GM18861 (cell line): ENCODE measurements at regions not wholly inside any gene's neighbourhood (a gene's known extent, or its start where the extent isn't known, plus 50 kb on each side); places are given as distances from the start of the nearest gene placed in this dataset.
"Not testable (repeated sequence)": the region's sequence is repeated elsewhere in the genome, so short reads cannot be mapped to it uniquely, and the experiment has no call there.

ENCODE experiments used
- ATAC-seq: cut with Tn5 transposase; IDR thresholded peaks from one replicate; pipeline ENCODE4 v1.9.1; 2021; ENCODE audit not compliant: unreplicated experiment

DNA sequence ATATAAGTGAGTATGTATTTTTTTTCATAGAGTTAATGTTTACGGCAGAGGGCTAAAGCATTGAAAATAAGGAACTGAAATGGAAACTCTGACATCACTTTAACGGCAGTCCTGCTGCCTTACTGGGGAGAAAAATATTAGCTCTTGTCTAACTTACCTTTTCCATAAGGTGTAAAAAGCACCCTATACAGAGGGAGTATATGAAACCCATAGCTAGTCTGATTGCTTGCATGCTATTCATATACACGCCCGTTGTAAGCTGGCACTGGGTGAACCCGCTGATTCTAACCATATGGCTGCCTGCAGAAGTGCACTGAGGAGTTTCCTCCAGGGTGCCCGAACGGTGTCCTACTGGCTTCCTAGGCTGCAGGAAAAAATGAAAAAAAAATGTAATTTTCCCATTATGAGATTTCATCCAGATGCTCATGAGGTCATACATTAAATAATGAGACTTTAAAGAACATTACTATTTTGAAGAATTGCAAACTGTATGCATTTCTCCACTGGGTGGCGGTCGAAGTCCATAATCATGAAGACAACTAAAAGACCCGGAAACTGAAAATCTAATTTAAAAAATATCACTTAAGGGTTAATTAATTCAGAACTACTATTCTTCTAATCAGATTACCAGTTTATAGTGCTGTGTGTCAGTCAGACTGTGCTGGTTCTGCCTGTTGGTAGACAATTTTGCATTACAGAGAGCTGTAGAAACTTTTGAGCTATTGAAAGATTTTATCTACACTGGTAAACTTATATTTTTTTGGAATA is 144.7 kb downstream of the ALX1 start:
- ATAC-seq: peak; percentile 90

GRCh38 chr12:85425349-85425612 is 145.3 kb downstream of the ALX1 start:
- ATAC-seq: no peak

GRCh38 chr12:85425926-85426325 is 145.9 kb downstream of the ALX1 start:
- ATAC-seq: no peak

- ATAC-seq: not testable (repeated sequence)
Measured at GRCh38 chr12:85433148-85433547, 153.1 kb downstream of the ALX1 start.

DNA sequence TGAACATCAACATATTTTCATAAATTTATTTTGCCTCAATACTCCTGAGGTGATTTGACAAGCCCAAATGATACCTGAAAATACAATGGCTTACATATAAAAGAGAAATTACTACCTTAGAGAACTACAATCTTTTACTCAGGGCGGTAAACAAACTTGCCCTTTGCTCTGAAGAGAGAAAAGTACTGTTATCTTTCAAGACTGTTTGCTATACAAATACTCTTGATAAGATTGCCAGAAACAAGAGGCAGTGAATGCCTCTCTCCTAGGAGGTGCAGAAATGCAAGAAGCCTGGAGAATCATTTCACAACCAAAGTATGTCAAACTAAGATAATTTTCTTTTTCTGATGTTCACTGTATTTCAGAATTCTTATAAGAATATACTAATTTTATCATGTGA is 160.3 kb downstream of the ALX1 start:
- ATAC-seq: no peak

DNA sequence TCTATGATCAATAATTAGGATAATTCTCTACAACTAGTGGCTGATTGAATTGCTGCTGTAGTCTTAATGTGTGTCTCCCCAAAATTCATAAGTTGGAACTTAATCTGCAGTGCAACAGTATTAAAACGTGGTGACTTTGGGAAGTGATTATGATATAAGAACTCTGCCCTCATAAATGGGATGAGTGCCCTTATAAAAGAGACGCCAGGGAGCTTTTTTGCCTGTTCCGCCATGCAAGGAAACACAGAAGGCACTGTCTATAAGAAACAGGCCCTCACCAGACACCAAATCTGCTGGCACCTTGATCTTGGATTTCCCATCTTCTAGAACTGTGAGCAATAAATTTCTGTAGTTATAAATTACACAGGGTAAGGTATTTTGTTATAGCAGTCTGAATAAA is 161.0 kb downstream of the ALX1 start:
- ATAC-seq: no peak

DNA sequence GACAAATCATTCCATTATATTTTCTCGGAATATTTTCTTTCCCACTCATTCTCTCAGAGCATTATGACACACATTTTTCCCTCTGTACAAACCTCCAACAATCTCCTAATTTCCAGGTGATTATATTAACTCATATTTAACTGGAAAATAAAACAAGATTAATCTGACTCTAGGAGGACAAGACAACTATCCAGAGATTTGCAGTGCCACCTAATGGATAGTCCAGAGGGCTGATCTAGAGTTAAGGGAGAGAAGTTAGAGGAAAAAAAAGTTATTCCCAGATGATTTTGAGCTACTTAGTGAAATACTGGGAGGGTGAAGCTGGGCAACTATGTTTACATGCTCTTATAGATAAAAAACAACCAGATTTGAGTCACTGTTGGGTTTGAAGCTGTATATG is 161.7 kb downstream of the ALX1 start:
- ATAC-seq: no peak

GRCh38 chr12:85445060-85445938 is 165.3 kb downstream of the ALX1 start:
- ATAC-seq: no peak

DNA sequence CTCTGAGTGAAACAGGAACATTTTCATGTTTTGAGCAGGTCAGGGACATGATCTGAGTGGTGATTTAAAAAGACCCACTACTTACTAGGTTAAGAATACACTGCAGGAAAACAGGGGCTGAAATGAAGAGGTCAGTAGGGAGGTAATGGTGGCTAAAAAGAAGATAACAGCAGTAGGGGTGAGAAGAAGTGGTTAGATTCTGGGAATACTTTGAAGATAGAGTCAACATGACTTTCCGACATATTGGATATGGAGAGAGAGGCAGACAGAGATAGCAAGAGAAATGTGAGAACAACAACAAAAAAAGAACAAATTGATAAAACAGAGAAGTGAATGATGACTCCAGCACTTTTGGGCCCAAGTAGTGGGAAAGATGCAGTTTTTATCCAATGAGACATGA is 168.0 kb downstream of the ALX1 start:
- no peak for ATAC-seq

DNA sequence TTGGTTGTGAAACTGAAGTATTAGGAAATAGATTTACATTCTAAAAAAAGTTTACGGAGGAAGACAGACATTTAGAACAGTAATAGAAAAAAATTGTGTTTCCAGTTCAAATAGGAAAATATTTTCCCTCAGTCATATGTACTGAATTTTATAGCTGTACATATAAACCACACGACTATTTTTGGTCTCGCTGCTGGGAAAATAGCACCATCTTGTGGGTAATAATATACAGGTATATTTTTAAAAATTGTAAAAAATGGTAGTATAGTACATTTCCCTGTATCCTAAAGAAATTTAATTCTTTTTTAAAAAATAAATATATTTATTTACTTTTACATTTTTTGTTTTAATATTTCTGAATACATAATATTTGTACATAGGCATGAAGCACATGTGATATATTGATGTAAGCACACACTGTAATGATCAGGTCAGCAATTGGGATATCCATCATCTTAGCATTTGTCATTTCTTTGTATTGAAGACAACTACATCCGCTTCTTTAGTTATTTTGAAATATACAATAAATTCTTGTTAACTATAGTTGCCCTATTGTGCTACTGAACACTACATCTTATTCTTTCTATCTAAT is 168.6 kb downstream of the ALX1 start:
- peak; percentile 49 for ATAC-seq

DNA sequence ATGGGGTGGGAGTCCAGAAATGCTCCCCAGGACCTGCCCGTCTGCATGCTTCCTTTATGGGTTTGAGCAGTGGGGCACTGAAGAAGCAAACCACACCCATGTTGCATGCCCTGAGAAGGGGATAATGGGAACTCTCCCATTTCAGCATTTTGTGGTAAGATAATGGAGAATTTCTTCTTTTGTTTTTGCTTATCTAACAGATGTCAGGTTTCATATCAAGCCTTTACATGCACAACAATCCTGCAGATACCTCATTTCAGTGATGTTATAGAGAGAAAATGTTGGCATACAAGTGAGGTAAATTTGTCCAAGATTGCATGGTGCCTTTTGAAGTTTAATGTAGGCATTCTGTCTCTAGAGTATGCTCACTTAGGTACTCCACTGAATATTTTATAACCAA is 177.0 kb downstream of the ALX1 start:
- no peak for ATAC-seq

- ATAC-seq: no peak
Measured at GRCh38 chr12:85461127-85461526, 181.1 kb downstream of the ALX1 start.

- no peak for ATAC-seq
Measured at GRCh38 chr12:85462888-85463287, 182.9 kb downstream of the ALX1 start.

GRCh38 chr12:85466890-85467289 is 186.9 kb downstream of the ALX1 start:
- no peak for ATAC-seq

GRCh38 chr12:85468356-85469157 is 188.5 kb downstream of the ALX1 start:
- ATAC-seq: peak; percentile 91

GRCh38 chr12:85469158-85470086 is 189.4 kb downstream of the ALX1 start:
- ATAC-seq: not testable (repeated sequence)

DNA sequence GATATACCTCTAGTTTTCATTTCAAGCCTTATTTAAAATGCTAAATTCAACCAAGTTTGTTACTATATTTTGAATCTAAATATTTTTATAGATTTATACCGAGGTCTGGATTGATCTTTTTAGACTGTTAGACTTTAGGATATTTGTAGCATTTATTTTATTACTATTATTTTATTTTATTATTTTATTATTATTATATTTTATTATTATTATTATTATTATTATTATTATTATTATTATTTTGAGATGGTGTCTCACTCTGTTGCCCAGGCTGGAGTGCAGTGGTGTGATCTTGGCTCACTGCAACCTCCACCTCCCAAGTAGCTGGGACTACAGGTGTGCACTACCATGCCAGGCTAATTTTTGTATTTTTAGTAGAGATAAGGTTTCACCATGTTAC is 195.3 kb downstream of the ALX1 start:
- ATAC-seq: not testable (repeated sequence)

- ATAC-seq: no peak
Measured at GRCh38 chr12:85476756-85477155, 196.7 kb downstream of the ALX1 start.

DNA sequence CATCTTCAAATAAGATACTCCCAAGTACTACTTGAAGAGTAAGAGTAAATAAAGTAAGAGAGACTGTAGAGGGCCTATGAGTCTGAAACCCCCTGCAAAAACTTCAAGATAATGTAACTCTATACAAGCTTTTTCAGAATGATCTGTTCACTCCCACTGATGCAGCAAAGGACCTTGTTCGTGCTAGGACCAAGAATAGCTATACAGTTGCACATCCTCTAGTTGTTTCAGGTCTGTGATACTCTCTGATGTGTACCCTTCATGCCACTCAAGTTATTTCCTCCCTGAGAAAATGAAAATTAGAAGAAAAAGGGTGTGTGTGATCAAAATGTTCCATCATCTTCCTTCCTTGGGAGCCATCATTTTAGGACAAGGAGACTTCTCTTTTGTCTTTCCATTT is 204.4 kb downstream of the ALX1 start:
- ATAC-seq: peak; percentile 59

- ATAC-seq: no peak
Measured at GRCh38 chr12:85489194-85489593, 209.2 kb downstream of the ALX1 start.
